Epithelial cell of proximal tubule (primary cell): ENCODE measurements at regions not wholly inside any gene's neighbourhood (a gene's known extent, or its start where the extent isn't known, plus 50 kb on each side); places are given as distances from the start of the nearest gene placed in this dataset.

Experiments
- DNase-seq: peaks from one replicate; pipeline ENCODE4 v3.0.0-alpha.2; 2011; ENCODE audit warnings: low read depth
- H3K4me3 ChIP-seq: 2 replicates; pipeline ENCODE4 v1.5.1; 2011; ENCODE audit warnings: low read depth, mild to moderate bottlenecking, low read length
- CTCF ChIP-seq: conservative IDR thresholded peaks from 2 replicates; pipeline ENCODE4 v1.5.1; 2012; ENCODE audit warnings: low read depth, mild to moderate bottlenecking, low read length

GRCh38 chr5:174617910-174618309 lies 106.5 kb upstream of the MSX2 start:
- H3K4me3 ChIP-seq = no peak overlapping the region
- no peak for TF ChIP-seq CTCF
- no peak for DNase-seq

GRCh38 chr5:174618589-174618988 lies 105.8 kb upstream of the MSX2 start:
- H3K4me3 ChIP-seq = no peak overlapping the region
- no peak for TF ChIP-seq CTCF
- no peak for DNase-seq

- H3K4me3 ChIP-seq = no peak overlapping the region
- no peak for TF ChIP-seq CTCF
- no peak for DNase-seq
Observed at GRCh38 chr5:174622067-174622466, 102.3 kb upstream of the MSX2 start.

- no peak overlapping the region for H3K4me3 ChIP-seq
- DNase-seq = no peak
- TF ChIP-seq CTCF = no peak
Observed at GRCh38 chr5:174623018-174623417, 101.4 kb upstream of the MSX2 start.

GRCh38 chr5:174623433-174624019 lies 100.9 kb upstream of the MSX2 start:
- no peak overlapping the region for H3K4me3 ChIP-seq
- DNase-seq = no peak
- TF ChIP-seq CTCF = no peak

GRCh38 chr5:174624733-174625522 lies 99.5 kb upstream of the MSX2 start:
- TF ChIP-seq CTCF = no peak
- H3K4me3 ChIP-seq = no peak overlapping the region
- DNase-seq = no peak
